ENCODE measurements at regions not wholly inside any gene's neighbourhood (a gene's known extent, or its start where the extent isn't known, plus 50 kb on each side); places are given as distances from the start of the nearest gene placed in this dataset.

- H3K4me3 ChIP-seq (ENCODE audit: low read depth, low read length), result no peak overlapping the region
- CTCF ChIA-PET, result no interaction called here
- no peak for DNase-seq (ENCODE audit: low read depth, low spot score)
- TF ChIP-seq CTCF (IDR thresholded peaks at IDR 0.05; ENCODE audit: insufficient read depth, low read length, missing control alignments), result no peak
- POLR2A ChIA-PET, result no interaction called here
Measured at GRCh38 chr11:131279654-131280384, 90.6 kb upstream of the NTM start.

GRCh38 chr11:131281316-131281715, 89.1 kb upstream of the NTM start:
- no peak for DNase-seq (ENCODE audit: low read depth, low spot score)
- no peak overlapping the region for H3K4me3 ChIP-seq (ENCODE audit: low read depth, low read length)
- ChIA-PET POLR2A (no interaction called here), CTCF (no interaction called here)
- TF ChIP-seq CTCF (IDR thresholded peaks at IDR 0.05; ENCODE audit: insufficient read depth, low read length, missing control alignments), result no peak

GRCh38 chr11:131284041-131284440, 86.4 kb upstream of the NTM start:
- CTCF ChIA-PET, result no interaction called here
- POLR2A ChIA-PET, result no interaction called here
- no peak overlapping the region for H3K4me3 ChIP-seq (ENCODE audit: low read depth, low read length)
- no peak for TF ChIP-seq CTCF (IDR thresholded peaks at IDR 0.05; ENCODE audit: insufficient read depth, low read length, missing control alignments)
- DNase-seq (ENCODE audit: low read depth, low spot score), result no peak

GRCh38 chr11:131288521-131289091, 81.8 kb upstream of the NTM start:
- no peak overlapping the region for H3K4me3 ChIP-seq (ENCODE audit: low read depth, low read length)
- TF ChIP-seq CTCF (IDR thresholded peaks at IDR 0.05; ENCODE audit: insufficient read depth, low read length, missing control alignments), result no peak
- DNase-seq (ENCODE audit: low read depth, low spot score), result no peak
- POLR2A ChIA-PET, result no interaction called here
- CTCF ChIA-PET, result no interaction called here

GRCh38 chr11:131290185-131290584, 80.2 kb upstream of the NTM start:
- no peak overlapping the region for H3K4me3 ChIP-seq (ENCODE audit: low read depth, low read length)
- ChIA-PET CTCF (no interaction called here), POLR2A (no interaction called here)
- DNase-seq (ENCODE audit: low read depth, low spot score), result no peak
- TF ChIP-seq CTCF (IDR thresholded peaks at IDR 0.05; ENCODE audit: insufficient read depth, low read length, missing control alignments), result no peak

GRCh38 chr11:131295986-131296385, 74.4 kb upstream of the NTM start:
- DNase-seq (ENCODE audit: low read depth, low spot score), result no peak
- no peak overlapping the region for H3K4me3 ChIP-seq (ENCODE audit: low read depth, low read length)
- no peak for TF ChIP-seq CTCF (IDR thresholded peaks at IDR 0.05; ENCODE audit: insufficient read depth, low read length, missing control alignments)
- ChIA-PET CTCF (no interaction called here), POLR2A (no interaction called here)
